Fibroblast of peridontal ligament (primary cell): ENCODE measurements at regions not wholly inside any gene's neighbourhood (a gene's known extent, or its start where the extent isn't known, plus 50 kb on each side); places are given as distances from the start of the nearest gene placed in this dataset.
A peak's percentile ranks its signal among the peaks of the same experiment; 100 is the strongest.
"Not testable (repeated sequence)": the region's sequence is repeated elsewhere in the genome, so short reads cannot be mapped to it uniquely, and the experiment has no call there.

Source experiments
- DNase-seq: peaks from one replicate; pipeline ENCODE4 v3.0.0-alpha.2; 2010; ENCODE audit errors: extremely low read depth

DNA sequence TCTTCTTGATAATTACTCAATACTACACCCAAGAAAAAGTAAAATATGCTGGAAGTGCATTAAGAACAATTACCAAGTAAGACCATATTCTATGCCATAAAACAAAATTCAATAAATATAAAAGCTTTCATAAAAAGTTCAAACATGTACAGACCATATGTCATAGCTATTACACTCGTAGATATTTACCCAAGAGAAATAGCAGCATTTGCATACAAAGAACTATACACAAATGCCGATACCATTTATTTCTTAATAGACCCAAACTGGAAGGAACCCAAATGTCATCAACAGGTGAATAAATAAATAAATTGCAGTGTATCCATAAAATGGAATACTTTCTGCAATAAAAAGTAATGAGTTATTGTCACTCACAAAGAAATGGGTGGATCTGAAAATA is 78.3 kb upstream of the SLC16A7 start:
- no peak for DNase-seq

DNA sequence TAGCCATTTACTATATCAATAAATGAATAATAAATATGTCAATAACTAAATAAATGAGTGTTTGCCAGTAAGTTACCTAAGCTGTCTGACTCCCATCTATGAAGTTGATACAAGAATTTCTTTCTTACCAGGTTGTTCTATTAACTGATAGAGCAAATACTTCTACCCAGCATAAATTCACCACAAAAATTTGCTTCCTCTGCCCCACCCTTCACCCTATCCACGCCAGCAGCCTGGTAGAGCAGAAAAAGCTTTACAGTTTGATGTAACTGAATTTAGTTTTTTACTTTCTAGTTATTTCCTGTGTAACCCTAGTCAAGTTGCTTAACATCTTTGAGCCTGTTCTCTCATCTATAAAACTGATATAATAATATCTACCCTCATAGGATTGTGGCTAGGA is 94.9 kb upstream of the SLC16A7 start:
- DNase-seq, result no peak

DNA sequence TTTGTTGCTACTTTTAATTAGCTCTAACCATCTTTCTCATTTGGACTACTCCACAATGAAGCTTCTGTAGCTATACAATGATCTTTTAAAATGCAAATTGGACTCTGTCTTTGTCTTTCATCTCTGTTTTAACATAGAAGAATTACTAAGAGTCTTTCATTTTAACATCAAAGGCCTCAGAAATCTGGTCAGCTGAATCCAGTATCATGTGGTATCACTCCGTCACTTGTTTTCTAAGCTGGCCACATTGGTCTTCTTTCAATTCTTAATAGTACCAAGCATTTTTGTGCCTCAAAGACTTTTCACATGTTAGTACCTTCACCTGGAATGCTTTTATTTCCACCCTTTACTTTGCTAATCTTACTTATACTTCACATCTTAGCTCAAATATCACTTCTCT is 95.5 kb upstream of the SLC16A7 start:
- no peak for DNase-seq

DNA sequence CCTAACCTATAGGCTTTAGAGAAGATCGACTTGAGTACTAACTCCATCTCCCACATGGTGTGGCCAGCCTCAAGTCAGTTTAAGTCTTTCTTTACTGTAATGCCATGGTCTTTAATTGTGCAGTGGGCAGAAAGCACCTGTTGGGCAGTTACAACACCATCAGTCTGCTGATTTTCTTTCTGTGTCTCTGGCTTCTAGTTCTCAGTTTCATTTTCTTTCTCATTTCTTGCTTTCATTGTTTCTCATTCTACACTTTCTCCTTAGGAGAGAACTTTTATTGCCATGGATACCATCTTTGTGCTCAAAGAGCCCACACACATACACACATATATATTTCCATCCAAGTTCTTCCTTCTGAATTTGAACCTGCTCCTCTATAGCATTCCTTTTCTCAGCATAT is 96.1 kb upstream of the SLC16A7 start:
- no peak for DNase-seq

DNA sequence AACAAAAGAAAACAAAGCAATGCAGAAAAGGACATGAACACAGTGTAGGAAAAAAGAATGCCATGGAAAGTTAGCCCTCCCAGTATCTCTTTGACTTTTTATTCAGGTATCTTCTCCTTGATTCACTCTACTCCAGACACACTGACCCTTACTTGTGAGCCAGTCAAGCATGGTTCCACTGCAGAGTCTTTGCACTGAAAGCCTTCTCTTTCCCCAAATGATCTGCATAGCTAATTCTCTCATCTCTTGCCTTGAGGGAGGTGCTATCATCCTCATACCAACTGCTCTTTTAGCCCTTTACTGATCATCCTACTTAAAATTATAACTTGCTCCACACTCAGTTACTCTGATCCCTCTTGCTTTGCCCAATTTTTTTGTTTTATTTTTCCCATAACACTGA is 101.2 kb upstream of the SLC16A7 start:
- DNase-seq, result no peak

DNA sequence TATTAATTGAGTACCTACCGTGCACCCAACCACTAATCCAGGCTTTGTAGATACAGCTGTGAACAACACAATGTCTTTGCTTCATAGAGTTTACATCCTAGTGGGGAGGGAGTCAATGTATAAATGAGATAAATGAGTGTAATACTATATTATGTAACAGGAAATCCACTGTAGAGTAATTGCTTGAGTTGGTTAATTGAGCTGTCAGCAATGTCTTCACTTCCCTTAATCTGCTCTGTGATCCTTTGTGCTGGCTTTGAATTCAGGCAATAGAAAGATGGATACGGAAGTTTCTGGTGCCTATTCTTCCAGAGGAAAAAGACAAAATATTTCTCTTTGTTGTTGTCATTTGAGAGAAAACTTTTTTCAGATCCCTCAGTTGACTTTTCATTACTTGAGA is 104.0 kb upstream of the SLC16A7 start:
- no peak for DNase-seq

DNA sequence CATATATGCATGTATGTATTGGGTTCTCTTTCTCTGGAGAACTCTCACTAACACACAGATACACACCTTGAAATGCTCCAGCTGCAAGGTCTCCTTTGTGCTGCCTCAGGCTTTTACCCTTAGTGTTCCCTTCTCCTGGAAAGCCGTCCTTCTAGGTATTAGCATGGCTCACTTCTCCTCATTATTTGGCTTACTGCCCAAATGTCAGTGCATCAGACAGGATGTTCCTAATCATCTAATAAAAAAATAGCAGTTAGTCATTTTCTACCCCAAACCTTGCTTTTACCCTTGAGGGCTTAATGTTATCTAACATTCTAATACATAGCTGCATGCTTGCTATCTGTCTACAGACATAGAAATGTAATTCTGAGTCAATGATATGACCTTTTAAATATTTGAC is 109.0 kb upstream of the SLC16A7 start:
- DNase-seq, result no peak

DNA sequence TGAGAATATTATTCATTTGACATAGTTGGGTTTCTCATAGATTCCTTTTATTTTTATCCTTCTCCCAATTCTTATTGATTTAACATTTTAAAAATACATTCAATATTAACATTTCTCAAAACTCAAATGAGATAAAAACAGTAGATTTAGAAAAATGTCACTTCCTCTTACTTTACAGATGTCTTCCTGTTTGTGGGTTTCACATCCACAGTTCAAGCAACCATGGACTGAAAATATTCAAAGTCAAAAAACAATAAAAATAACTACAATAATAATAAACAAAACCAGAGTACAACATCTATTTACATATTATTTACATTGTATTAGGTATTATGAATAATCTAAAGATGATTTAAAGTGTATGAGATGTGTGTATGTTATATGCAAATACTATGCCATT is 111.3 kb upstream of the SLC16A7 start:
- no peak for DNase-seq

DNA sequence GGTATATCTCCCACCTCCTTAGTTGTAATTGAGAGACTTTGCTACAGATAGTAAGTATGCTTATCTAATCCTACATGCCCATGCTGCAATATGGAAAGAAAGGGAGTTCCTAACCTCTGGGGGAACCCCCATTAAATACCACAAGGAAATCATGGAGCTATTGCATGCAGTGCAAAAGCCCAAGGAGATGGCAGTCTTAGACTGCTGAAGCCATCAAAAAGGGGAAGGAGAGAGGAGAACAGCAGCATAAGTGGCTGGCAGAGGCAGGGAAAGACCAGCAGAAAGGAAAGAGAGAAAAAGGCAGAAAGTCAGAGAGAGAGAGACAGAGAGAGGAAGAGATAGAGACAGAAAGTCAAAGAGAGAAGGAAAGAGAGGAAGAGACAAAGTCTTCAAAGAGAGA is 121.6 kb upstream of the SLC16A7 start:
- not testable (repeated sequence) for DNase-seq

DNA sequence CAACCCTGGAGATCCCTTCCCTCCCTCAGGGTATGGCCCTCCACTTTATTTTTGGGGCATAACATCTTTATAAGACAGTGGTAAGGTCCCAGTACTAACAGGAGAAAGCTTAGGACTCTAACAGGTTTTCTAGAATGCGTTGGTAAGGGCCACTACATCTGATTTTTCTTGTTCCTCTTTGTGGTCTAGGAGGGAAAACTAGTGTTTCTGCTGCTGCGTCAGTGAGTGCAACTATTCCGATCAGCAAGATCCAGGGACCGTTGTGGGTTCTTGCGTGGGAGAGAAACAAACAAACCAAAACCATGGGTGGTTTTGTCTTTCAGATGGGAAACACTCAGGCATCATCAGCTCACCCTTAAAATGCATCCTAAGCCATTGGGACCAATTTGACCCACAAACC is 123.6 kb upstream of the SLC16A7 start:
- DNase-seq, result no peak

DNA sequence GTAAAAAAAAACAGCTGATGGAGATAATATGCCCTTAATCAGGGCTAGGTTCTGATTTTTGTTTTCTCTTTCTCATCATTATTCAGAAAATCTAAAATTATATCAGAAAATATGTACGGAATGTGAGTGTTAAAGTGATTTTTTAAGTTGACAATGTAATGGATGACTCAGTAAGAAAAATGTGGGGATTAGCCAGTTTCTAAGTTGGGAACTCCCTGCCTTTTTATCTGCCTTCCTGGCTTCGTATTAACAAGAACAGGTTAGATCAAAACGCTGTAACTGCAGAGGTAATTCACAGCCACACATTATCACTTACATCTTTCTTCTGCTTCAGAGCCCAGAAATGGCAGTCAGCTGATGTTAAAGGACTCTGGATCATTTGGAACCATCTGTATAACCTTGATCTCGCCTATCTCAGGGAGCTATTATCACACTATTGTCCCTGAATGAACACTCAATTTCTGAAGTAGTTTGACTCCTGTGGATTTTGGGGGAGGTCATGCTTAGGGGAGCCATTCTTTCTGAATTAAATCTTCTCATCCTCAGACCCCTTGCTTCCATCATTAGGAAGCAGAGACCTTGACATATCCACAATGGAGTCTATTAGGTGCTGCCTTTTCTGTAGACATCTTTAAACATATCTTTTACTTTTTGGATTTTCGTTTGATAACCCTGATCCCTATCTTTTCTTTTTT is 135.7 kb upstream of the SLC16A7 start:
- peak; percentile 40 for DNase-seq

DNA sequence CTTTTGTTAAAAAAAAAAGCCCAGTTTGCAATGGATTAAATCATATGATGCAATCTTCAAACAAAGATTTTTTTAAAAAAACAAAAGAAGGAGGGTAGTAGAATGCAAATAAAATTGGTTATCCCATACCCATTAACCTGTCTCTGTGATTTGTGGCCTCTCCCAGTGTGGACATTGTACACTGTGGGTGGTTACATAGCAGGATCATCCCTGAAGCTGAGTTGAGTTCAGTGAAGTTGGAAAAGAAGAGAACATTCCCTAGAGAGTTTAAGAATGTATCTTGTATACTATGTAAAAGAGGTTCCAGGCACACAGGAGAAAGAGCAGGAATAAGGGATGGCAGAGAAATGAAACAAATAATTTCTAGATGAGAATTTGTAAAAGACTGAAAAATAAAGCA is 142.4 kb upstream of the SLC16A7 start:
- peak; percentile 8 for DNase-seq

DNA sequence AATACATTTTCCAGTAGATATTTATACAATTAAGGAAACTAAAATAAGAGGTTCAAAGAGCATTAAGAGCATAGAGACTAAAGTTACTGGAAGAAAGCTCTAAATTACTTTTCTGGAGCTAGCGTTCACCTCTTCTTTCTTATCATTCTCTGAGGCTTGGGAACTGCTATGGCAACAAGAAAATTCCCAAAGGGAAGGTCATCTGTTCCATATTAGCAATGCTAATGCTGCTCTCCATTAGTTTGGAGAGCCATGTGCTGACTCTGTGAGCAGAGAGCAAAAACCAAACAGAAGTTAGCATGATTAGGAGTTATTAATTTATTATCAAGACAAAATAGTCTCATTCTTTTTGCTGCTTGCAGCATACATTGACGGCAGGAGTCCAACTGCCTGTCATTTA is 143.1 kb upstream of the SLC16A7 start:
- DNase-seq, result peak; percentile 43

DNA sequence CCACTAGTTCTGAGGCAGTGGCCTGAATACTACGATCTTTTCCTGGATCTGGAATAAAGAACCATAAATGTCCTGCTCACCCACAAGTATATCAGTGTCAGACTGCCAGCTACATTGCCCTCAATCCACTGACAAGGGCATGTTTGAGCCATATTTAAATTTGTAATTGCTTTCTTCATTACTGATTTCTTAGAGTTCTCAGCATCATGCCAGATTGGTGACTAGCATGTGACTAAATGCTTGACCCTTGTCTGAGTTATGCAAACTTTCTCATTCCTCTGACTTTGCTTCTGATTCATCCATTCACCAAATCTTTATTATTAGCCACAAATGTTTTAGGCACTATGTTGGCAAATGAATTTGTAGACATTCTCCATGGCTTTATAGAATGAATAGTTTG is 143.6 kb upstream of the SLC16A7 start:
- peak; percentile 77 for DNase-seq

DNA sequence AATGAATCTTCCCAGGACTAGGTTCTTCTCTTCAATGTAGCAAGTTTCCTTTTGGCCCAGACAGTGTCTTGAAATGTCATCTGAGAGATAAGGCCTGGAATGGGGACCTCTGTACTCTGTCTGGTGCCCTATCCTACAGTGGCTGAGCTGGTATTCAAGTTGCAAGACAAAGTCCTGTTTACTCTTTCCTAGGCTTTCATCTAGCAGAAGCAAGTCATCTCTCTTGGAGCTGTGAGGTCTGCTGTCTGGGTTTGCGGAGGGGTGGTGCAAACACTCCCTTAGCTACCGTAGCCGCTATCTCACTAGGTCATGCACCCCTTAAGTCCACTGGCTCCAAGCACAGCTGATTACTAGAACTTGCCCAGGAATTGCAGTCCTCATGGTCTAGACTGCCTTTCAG is 149.7 kb upstream of the SLC16A7 start:
- no peak for DNase-seq

DNA sequence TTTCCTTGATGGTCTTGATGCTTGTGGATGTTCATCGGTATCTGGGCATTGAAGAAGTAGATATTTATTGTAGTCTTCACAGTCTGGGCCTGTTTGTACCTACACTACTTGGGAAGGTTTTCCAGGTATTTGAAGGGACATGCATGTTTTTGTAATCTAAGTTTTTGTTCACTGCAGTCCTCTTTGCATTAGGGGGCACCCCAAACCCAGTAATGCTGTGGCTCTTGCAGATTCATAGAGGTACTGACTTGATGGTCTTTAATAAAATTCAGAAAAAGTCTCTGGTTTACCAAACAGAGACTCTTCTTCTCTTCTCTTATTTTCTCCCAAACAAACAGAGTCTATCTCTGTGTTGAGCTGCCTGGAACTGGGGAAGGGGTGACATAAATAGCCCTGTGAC is 150.9 kb upstream of the SLC16A7 start:
- DNase-seq, result peak; percentile 38

DNA sequence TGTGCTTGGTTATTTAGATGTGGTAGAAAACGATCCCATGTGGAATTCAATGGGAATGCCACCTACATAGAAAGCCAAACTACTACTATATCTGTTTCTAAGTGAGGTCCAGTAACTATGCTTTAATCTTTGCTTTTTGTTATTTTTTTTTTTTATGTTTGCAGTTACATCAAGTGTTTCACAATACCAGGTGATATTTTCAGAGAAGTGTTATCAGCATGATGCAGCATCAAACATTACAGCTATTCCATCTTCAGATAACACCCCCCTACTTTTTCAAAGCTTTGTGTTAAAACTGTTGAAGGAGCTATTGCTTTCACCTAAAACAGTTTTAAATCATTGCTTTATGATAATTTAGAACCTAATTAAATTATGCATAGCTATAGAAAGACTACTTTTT is 163.8 kb upstream of the SLC16A7 start:
- no peak for DNase-seq

DNA sequence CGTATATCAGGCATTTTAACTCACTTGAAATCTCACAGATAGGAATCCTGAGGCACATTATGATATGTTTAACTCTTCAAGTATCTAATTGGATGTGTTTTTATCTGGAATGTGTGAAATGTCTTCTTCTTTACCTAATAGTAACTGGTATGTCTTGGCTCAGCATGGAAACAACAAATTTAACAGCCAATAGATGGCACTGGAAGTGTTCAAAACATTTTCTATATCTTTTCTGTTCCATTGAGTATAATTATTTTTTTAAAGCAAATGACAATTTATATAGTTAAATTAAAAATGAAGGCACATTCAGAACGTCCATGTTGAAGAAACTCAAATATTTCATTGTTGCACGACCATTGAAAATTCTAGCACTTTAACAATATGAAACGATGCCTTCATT is 164.6 kb upstream of the SLC16A7 start:
- DNase-seq, result peak; percentile 33

DNA sequence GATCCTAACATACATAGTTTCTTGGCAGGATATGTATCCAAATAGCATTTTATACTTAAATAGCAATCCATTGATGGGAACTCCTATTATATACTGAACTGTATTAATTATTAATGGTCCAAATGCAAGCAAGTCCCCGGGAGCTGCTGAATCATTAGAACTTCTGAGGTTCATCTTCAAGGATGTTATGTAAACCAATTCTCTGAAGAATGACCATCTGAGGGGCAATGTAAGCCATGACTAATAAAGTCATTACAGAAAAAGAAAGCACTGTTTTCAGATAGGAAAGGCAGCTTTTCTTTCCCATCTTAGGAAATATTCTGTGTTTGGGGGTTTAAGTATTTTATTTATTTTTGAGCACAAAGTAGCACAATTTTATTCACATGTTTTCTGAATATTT is 166.1 kb upstream of the SLC16A7 start:
- no peak for DNase-seq

DNA sequence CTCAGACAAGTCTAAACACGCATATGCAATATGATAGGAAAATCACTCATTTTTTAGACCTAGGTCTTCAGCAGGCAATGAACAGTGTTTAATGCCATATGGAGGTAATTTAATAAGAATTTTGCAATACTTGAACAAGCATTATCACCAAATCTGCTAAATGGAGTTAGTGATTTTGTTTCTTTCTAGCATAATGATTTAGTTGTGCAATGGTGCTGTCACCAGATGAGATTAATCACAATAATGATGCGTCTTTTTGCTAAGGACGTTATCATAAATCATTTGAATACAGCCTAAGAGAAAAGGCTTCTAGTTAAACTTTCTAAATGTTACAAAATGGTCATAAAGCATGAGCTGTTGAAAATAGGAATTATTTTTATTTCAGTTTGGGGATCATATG is 170.0 kb upstream of the SLC16A7 start:
- DNase-seq, result no peak

DNA sequence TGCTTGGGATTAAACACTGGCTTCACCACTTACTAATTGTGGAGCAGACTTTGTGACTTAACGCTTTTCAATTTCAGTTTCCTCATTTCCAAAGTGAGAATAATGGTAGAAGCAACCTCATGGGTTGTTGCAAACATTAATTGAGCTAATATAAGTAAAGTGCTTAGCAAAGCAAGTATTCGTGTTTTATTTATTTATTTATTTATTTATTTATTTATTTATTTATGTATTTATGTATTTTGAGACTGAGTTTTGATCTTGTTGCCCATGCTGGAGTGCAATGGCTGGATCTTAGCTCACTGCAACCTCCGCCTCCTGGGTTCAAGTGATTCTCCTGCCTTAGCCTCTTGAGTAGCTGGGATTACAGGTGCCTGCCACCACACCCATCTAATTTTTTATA is 171.2 kb upstream of the SLC16A7 start:
- DNase-seq, result not testable (repeated sequence)

DNA sequence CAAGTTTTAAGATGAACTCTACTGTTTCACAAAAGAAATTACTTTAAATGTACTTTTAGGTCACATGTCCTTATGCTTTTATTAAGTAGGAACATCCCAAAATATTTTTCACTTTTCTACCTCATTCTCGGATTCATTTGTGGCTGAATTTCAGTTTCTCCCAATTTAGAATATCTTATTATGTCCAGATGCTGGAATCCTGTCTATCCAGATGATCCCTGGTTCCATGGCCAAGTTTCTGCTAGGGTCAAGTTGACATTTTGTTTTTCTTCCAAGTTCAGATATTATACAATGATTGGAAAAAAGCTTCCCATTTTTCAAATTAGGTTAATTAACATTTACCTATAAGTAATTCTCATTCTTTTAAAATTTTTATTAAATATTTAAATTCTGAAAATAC is 181.8 kb upstream of the SLC16A7 start:
- no peak for DNase-seq

DNA sequence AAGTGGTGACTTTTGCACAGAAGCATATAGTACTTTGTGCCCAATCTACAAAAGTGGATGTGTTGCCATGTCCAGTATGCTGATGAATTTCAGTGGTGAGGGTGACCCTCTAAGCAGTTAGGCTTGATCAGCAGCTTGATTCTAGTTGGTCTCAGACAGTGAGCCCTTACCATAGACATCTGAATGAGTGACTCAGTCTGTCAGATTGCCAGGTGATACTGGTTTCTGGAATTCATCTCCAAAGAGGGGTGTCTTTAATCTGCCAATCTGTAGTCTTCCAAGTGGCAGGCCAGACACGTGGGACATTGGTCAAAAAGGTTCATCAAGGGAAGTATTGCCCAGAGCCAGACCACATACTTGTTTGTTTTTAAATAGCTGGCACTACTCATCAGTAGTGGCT is 187.4 kb upstream of the SLC16A7 start:
- DNase-seq, result no peak

DNA sequence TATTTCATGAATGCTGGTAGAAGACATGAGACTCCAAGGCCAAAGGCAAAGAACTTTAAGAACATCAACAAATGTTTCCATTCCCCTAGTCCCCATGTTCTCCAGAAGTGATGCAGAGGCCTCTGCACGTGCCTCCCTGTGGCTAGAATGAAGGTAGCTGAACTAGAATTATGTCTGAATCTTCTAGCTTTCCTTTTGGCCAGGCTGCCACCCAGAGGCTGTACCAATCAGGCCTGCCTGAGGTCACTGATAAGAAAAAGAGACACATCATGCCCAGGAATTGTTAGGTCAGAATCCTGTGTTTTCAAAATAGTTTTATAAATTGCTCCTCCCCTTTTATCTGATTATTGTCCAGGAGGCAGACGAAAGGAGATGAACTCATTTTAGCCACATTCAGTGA is 188.0 kb upstream of the SLC16A7 start:
- DNase-seq, result no peak

DNA sequence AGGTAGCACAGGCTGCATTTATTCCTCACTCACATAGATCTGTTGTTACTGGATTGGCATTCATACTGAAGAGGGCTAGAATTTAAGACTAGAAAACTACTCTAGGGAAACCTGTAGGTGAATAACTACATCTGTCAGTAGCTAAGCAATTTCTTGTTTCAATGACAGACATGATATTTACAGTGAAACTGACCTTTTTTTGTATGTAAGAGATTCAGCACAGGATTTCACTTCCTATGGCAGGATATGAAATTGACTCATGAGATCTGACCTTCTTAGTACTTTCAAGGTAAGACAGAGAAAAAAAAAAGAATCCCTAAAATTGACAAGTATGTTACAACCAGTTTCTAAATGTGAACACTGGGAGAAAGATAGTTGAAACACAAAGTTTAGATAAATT is 189.8 kb upstream of the SLC16A7 start:
- DNase-seq, result no peak
